NCI-H82 treated with DMSO at 0.1 percent for 48 hours (cell line): ENCODE measurements at regions not wholly inside any gene's neighbourhood (a gene's known extent, or its start where the extent isn't known, plus 50 kb on each side); places are given as distances from the start of the nearest gene placed in this dataset.
"Not testable (repeated sequence)": the region's sequence is repeated elsewhere in the genome, so short reads cannot be mapped to it uniquely, and the experiment has no call there.

ENCODE experiments used
- DNase-seq: peaks from one replicate; lab custom pipeline; 2025; ENCODE audit not compliant: unreplicated experiment; lab: John Stamatoyannopoulos, UW

GRCh38 chr5:122665051-122665450 lies 109.8 kb upstream of the SNX2 start:
- DNase-seq, result no peak

GRCh38 chr5:122668552-122668951 lies 106.3 kb upstream of the SNX2 start:
- DNase-seq, result no peak

DNA sequence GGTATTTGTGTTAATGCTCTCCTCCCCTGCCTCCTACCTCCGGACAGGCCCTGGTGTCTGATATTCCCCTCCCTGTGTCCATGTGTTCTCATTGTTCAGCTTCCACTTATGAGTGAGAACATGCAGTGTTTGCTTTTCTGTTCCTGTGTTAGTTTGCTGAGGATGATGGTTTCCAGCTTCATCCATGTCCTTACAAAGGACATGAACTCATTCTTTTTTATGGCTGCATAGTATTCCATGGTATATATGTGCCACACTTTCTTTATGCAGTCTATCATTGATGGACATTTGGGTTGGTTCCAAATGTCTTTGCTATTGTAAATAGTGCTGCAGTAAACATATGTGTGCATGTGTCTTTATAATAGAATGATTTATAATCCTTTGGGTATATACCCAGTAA lies 105.2 kb upstream of the SNX2 start:
- DNase-seq, result not testable (repeated sequence)

DNA sequence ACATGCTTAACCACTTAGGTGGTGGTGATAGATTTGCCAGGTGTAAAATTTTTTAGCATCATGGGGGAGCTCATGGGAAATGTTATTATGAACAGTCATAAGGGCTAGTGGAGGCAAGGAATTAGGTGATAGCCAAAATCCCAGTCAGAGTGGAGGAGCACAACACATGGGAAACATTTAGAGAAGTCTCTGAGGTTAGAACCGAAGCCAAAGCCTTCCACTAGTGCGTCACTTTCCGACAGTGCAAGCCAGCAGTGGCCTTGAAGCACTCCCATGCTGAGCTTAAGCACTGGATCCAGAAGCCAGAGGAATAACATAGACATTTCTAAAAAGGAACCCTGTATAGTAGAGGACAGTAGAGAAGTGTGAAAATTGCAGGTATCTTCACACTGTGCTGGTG lies 101.5 kb upstream of the SNX2 start:
- no peak for DNase-seq

GRCh38 chr5:122674385-122674784 lies 100.5 kb upstream of the SNX2 start:
- DNase-seq, result no peak

- no peak for DNase-seq
These were observed 94.1 kb upstream of the SNX2 start for GRCh38 chr5:122680623-122681350.

GRCh38 chr5:122683631-122684030 lies 91.2 kb upstream of the SNX2 start:
- DNase-seq, result no peak

GRCh38 chr5:122690266-122690665 lies 84.6 kb upstream of the SNX2 start:
- no peak for DNase-seq

DNA sequence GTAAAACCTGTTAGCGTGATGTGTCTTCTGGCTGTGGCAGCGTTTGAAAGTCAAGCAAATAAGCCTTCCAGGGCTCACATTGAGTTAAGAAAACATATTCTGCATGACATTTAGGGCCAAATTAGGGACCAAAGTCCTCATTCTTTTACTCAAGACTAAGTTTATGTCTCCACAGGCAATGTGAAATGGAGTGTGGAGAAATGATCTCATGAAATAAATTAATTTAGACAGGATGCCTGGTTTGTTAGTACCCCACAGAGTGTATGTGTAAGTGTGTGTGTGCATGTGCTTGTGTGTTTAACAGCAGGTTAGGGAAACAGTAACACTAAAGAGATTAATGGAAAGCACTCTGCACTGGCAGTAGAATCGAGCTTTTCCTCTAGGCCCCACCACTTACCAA lies 82.9 kb upstream of the SNX2 start:
- no peak for DNase-seq

- no peak for DNase-seq
These were observed 80.9 kb upstream of the SNX2 start for GRCh38 chr5:122693963-122694362.

- DNase-seq, result no peak
These were observed 80.0 kb upstream of the SNX2 start for GRCh38 chr5:122694884-122695283.

GRCh38 chr5:122696735-122697134 lies 78.1 kb upstream of the SNX2 start:
- DNase-seq, result not testable (repeated sequence)

DNA sequence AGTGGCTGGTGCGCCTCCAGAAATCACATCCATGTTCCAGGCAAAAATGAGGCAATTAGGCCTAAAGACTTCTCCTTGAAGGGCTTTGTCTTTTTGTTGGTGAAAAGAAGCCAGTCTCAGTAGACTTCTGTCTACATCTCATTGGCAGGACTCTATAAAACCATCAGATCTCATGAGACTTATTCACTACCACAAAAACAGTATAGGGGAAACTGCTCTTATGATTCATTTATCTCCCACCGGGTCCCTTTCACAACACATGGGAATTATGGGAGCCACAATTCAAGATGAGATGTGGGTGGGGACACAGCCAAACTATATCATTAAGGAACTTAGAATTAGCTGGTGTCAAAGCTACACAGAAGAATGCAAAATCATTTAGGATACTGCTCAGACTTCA lies 77.7 kb upstream of the SNX2 start:
- no peak for DNase-seq

GRCh38 chr5:122699201-122699600 lies 75.7 kb upstream of the SNX2 start:
- no peak for DNase-seq

DNA sequence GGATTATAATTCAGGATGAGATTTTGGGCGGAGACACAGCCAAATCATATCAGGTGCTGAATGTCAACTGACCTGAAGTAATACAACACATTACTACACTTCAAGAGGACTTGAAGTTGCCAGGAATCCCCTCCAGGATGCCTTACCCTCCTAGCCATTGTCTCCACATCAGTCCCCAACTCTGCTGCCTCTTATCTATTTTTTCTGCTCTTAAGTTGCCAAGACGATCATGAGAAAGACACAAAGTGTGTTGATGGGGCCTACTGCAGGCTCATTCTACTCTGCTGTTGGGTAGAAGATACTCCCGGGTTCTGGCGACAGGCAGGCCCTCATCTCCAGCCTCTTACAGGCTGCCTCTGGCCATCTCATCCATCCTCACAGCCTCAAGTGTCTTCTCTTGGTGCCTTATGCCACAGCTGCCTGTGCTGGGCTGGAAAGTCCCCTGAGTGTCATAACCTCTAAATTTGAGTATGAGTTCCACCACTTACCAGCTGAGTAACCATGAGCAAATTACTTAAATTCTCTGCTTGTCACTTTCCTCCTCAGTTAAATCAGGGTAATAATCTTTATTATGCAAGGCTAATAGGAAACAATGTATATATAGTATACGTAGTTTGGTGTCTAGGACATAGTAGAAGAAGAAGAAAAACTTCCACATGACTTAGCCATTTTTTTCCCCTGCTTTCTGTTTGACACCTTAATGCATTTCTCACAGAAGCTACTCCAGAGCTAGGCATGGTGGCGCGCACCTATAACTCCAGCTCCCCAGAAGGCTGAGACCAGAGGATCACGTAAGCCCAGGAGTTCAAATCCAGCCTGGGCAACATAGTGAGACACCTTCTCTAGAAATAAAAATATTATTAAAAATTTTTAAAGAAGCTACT lies 73.0 kb upstream of the SNX2 start:
- no peak for DNase-seq

DNA sequence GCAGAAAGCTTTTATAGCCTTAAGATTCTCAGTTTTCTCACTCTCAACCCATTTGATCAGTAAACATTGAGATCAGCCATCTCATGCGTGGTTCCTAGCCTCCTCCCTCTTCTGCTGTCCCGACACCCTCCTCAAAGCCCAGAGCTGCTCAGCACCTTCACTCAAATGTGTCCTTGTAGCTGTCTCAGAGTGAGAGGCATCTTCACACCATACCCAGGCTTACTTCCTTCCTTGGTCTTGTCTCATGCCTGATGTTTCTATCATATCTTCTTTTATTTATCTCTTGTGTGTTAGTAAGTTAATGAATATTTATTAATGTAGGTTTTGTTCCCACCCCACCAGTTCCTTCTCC lies 72.4 kb upstream of the SNX2 start:
- DNase-seq, result no peak

DNA sequence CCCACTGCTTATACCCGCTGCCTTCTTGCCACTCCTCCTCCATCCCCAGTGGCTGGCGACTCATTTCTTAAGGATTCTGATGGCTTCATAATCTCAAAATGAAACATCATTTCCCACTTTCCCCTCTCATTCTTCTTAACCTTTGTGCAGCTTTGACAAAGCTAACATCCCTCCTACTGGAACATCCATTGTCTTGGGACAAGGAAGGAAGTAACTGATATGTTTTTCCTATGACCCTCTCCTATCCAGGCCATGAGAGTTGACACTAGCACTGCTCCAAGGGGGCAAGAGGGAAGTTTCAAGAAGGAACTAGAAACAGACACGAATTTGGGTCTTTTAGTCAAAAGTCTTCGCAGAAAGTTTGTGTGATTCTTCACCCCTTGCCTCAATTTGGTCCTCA lies 71.7 kb upstream of the SNX2 start:
- no peak for DNase-seq

- peak; percentile 48 for DNase-seq
These were observed 70.4 kb upstream of the SNX2 start for GRCh38 chr5:122704247-122705036.

DNA sequence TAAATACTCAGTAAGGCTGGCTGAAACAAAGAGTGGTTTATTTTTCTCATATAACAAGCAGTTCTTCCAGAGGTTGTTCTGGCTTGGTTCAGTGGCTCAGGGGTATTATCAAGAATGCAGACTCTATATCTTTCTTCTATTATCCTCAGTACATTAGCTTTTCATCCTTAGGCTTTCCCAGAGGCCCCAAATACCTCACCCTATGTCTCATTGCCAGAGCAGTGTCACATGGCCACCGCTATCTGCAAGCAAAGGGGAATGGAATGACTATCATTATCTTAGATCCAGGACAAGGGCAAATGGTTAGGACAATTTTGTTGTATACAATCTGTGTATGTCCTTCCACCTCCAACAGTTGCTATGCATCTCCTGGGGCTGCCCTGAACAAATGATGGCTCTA lies 69.0 kb upstream of the SNX2 start:
- DNase-seq, result no peak

GRCh38 chr5:122707796-122708195 lies 67.1 kb upstream of the SNX2 start:
- DNase-seq, result no peak

- DNase-seq, result no peak
These were observed 61.8 kb upstream of the SNX2 start for GRCh38 chr5:122713041-122713440.

- DNase-seq, result no peak
These were observed 59.8 kb upstream of the SNX2 start for GRCh38 chr5:122715095-122715494.
